Testis (tissue), 2 donors: ENCODE measurements at regions not wholly inside any gene's neighbourhood (a gene's known extent, or its start where the extent isn't known, plus 50 kb on each side); places are given as distances from the start of the nearest gene placed in this dataset.

Experiments
- DNase-seq: peaks from one replicate; pipeline ENCODE4 v3.0.0-alpha.2; 2019
- H3K27ac ChIP-seq, 2 donors: fragments of 200-600 bp; sonication (generic); one replicate each; pipeline ENCODE4 v1.5.1; 2019
- H3K27me3 ChIP-seq: fragments of 200-600 bp; sonication (generic); one replicate; pipeline ENCODE4 v1.5.1; 2019
- H3K36me3 ChIP-seq: fragments of 200-600 bp; sonication (generic); one replicate; pipeline ENCODE4 v1.5.1; 2017; ENCODE audit warnings: low read depth; ENCODE audit errors: missing control alignments
- H3K4me1 ChIP-seq: fragments of 200-600 bp; sonication (generic); one replicate; pipeline ENCODE4 v1.5.1; 2019
- H3K4me3 ChIP-seq, 2 donors: fragments of 200-600 bp; sonication (generic); one replicate each; pipeline ENCODE4 v1.5.1; 2017 to 2019
- H3K9me3 ChIP-seq: fragments of 200-600 bp; sonication (generic); one replicate; pipeline ENCODE4 v1.5.1; 2017
- CTCF ChIP-seq, 3 experiments: fragments of 450-650 bp in 2 of 3; fragments of 200-600 bp in 1 of 3; sonication (generic) in 1 of 3; IDR thresholded peaks; one replicate each; pipeline ENCODE4 v1.5.1; 2016 to 2019; ENCODE audit warnings: antibody characterized with exemption in 3 of 3, mild to moderate bottlenecking in 2 of 3, moderate library complexity in 1 of 3
- POLR2A ChIP-seq: fragments of 450-650 bp; IDR thresholded peaks from one replicate; pipeline ENCODE4 v1.6.1; 2017; ENCODE audit warnings: antibody characterized with exemption, mild to moderate bottlenecking, moderate library complexity
- WGBS, 2 donors: methylation state at CpG; one replicate each; pipeline ENCODE4 v1.1.5; 2018; 5-methylcytosine and 5-hydroxymethylcytosine counted together
- intact Hi-C: fragments of 100-400 bp; cut with DNase I; formaldehyde crosslinking; loops from one replicate; pipeline ENCODE4 v1.15.1; 2023; ENCODE audit warnings: low total_unique reads

- Histone ChIP-seq H3K27ac (no peak overlapping the region), H3K4me1 (no peaks in the 10 kb centered on the region), H3K36me3 (no peaks in the 10 kb centered on the region), H3K27me3 (no peaks in the 10 kb centered on the region), H3K4me3 (no peak overlapping the region), H3K9me3 (no peaks in the 10 kb centered on the region)
- whole genome bisulfite sequencing, 2 donors: 70 to 79% methylated on average over 3 of the region's 3 CpGs
- no peak for DNase-seq
- intact Hi-C loops: no loop called here
- TF ChIP-seq CTCF (IDR thresholded peaks at IDR 0.05) (no peak), POLR2A (no peak)
Measured at GRCh38 chr2:19774805-19775176, 127.0 kb downstream of the TTC32 start.

- Histone ChIP-seq H3K27me3 (no peaks in the 10 kb centered on the region), H3K4me3 (no peak overlapping the region), H3K27ac (no peak overlapping the region), H3K36me3 (no peaks in the 10 kb centered on the region), H3K9me3 (no peaks in the 10 kb centered on the region), H3K4me1 (no peaks in the 10 kb centered on the region)
- 85 to 90% methylated on average over 4 of the region's 4 CpGs for WGBS, 2 donors
- intact Hi-C loops: no loop called here
- DNase-seq: no peak
- TF ChIP-seq CTCF (IDR thresholded peaks at IDR 0.05): no peak
- no peak for TF ChIP-seq POLR2A
Measured at GRCh38 chr2:19772981-19773380, 128.8 kb downstream of the TTC32 start.

GRCh38 chr2:19769513-19769912, 132.3 kb downstream of the TTC32 start:
- no peak for DNase-seq
- H3K4me1 ChIP-seq: no peaks in the 10 kb centered on the region
- no peaks in the 10 kb centered on the region for H3K27me3 ChIP-seq
- H3K27ac ChIP-seq: no peak overlapping the region
- TF ChIP-seq CTCF (IDR thresholded peaks at IDR 0.05): no peak
- no peak for TF ChIP-seq POLR2A
- intact Hi-C loops: no loop called here
- H3K9me3 ChIP-seq: no peaks in the 10 kb centered on the region
- H3K36me3 ChIP-seq: no peaks in the 10 kb centered on the region
- no peak overlapping the region for H3K4me3 ChIP-seq

GRCh38 chr2:19767899-19768298, 133.9 kb downstream of the TTC32 start:
- no peak for DNase-seq
- no peaks in the 10 kb centered on the region for H3K9me3 ChIP-seq
- TF ChIP-seq POLR2A (no peak), CTCF (IDR thresholded peaks at IDR 0.05) (no peak)
- H3K27ac ChIP-seq: no peak overlapping the region
- no peaks in the 10 kb centered on the region for H3K27me3 ChIP-seq
- H3K36me3 ChIP-seq: no peaks in the 10 kb centered on the region
- intact Hi-C loops: no loop called here
- 27 to 38% methylated on average over 1 of the region's 1 CpG for WGBS, 2 donors
- H3K4me3 ChIP-seq: no peak overlapping the region
- no peaks in the 10 kb centered on the region for H3K4me1 ChIP-seq

GRCh38 chr2:19764998-19765397, 136.8 kb downstream of the TTC32 start:
- Histone ChIP-seq H3K4me3 (no peak overlapping the region), H3K27ac (no peak overlapping the region), H3K9me3 (no peaks in the 10 kb centered on the region), H3K27me3 (no peaks in the 10 kb centered on the region), H3K4me1 (no peaks in the 10 kb centered on the region), H3K36me3 (no peaks in the 10 kb centered on the region)
- TF ChIP-seq CTCF (IDR thresholded peaks at IDR 0.05): no peak
- no peak for TF ChIP-seq POLR2A
- intact Hi-C loops: no loop called here
- WGBS, 2 donors: 78 to 82% methylated on average over 6 of the region's 6 CpGs
- DNase-seq: peak; percentile 27
